GM18520 (cell line): ENCODE measurements at regions not wholly inside any gene's neighbourhood (a gene's known extent, or its start where the extent isn't known, plus 50 kb on each side); places are given as distances from the start of the nearest gene placed in this dataset.
"Not testable (repeated sequence)": the region's sequence is repeated elsewhere in the genome, so short reads cannot be mapped to it uniquely, and the experiment has no call there.

Experiments used
- ATAC-seq: cut with Tn5 transposase; IDR thresholded peaks from one replicate; pipeline ENCODE4 v1.9.1; 2021; ENCODE audit not compliant: unreplicated experiment

- no peak for ATAC-seq
Measured at GRCh38 chr10:33630761-33631160, 296.3 kb upstream of the NRP1 start.

GRCh38 chr10:33627611-33628010 lies 293.1 kb upstream of the NRP1 start:
- ATAC-seq: no peak

GRCh38 chr10:33626798-33627466 lies 292.5 kb upstream of the NRP1 start:
- ATAC-seq: no peak

- no peak for ATAC-seq
Measured at GRCh38 chr10:33623669-33624068, 289.2 kb upstream of the NRP1 start.

- no peak for ATAC-seq
Measured at GRCh38 chr10:33621101-33621500, 286.6 kb upstream of the NRP1 start.

- ATAC-seq: no peak
Measured at GRCh38 chr10:33618196-33618595, 283.7 kb upstream of the NRP1 start.

- no peak for ATAC-seq
Measured at GRCh38 chr10:33617381-33618080, 283.1 kb upstream of the NRP1 start.

- no peak for ATAC-seq
Measured at GRCh38 chr10:33616956-33617355, 282.5 kb upstream of the NRP1 start.

- ATAC-seq: peak; percentile 94
Measured at GRCh38 chr10:33612551-33612950, 278.1 kb upstream of the NRP1 start.

GRCh38 chr10:33612116-33612515 lies 277.6 kb upstream of the NRP1 start:
- no peak for ATAC-seq

- ATAC-seq: no peak
Measured at GRCh38 chr10:33611423-33611822, 277.0 kb upstream of the NRP1 start.

- ATAC-seq: no peak
Measured at GRCh38 chr10:33609546-33609945, 275.1 kb upstream of the NRP1 start.

- no peak for ATAC-seq
Measured at GRCh38 chr10:33602278-33602677, 267.8 kb upstream of the NRP1 start.

- ATAC-seq: no peak
Measured at GRCh38 chr10:33600381-33600780, 265.9 kb upstream of the NRP1 start.

- ATAC-seq: no peak
Measured at GRCh38 chr10:33596422-33596821, 262.0 kb upstream of the NRP1 start.

- no peak for ATAC-seq
Measured at GRCh38 chr10:33594475-33594874, 260.0 kb upstream of the NRP1 start.

GRCh38 chr10:33588974-33589600 lies 254.6 kb upstream of the NRP1 start:
- no peak for ATAC-seq

GRCh38 chr10:33584596-33584995 lies 250.1 kb upstream of the NRP1 start:
- ATAC-seq: not testable (repeated sequence)

- no peak for ATAC-seq
Measured at GRCh38 chr10:33579996-33580395, 245.5 kb upstream of the NRP1 start.

- ATAC-seq: no peak
Measured at GRCh38 chr10:33573606-33574005, 239.1 kb upstream of the NRP1 start.

GRCh38 chr10:33571616-33572015 lies 237.1 kb upstream of the NRP1 start:
- ATAC-seq: no peak

GRCh38 chr10:33570495-33570894 lies 236.0 kb upstream of the NRP1 start:
- no peak for ATAC-seq
